ENCODE measurements at regions not wholly inside any gene's neighbourhood (a gene's known extent, or its start where the extent isn't known, plus 50 kb on each side); places are given as distances from the start of the nearest gene placed in this dataset.

- H2AFZ ChIP-seq (ENCODE audit: low read length): no peak overlapping the region
- in situ Hi-C loops (cut with HindIII; ENCODE audit: extremely low pct_ligation_motif_present, low pct_unique_long_range_greater_than_20kb): no loop called here
- no peaks in the 10 kb centered on the region for H3K27me3 ChIP-seq (ENCODE audit: control insufficient read depth in 1 of 2, insufficient read depth in 2 of 2, low read length in 2 of 2)
- H4K20me1 ChIP-seq (ENCODE audit: insufficient read depth, low read length): no peaks in the 10 kb centered on the region
- FAIRE-seq (no peak), ATAC-seq (no peak), DNase-seq (ENCODE audit: low spot score) (no peak)
- H3K27ac ChIP-seq (ENCODE audit: extremely low read length, insufficient read depth, low read length): no peak overlapping the region
- no peaks in the 10 kb centered on the region for H3K9me3 ChIP-seq (ENCODE audit: low read length)
- TF ChIP-seq FOXJ3 (CRISPR knock-in tag; IDR thresholded peaks at IDR 0.05; ENCODE audit: borderline replicate concordance) (no peak), ZNF782 (CRISPR knock-in tag; IDR thresholded peaks at IDR 0.05; ENCODE audit: borderline replicate concordance) (no peak)
- TF ChIP-seq, protein P1, sequence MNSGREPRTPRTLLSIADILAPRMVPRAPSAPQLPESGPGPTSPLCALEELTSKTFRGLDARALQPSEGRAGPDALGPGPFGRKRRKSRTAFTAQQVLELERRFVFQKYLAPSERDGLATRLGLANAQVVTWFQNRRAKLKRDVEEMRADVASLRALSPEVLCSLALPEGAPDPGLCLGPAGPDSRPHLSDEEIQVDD (CRISPR knock-in tag; IDR thresholded peaks at IDR 0.05; ENCODE audit: borderline replicate concordance): no peak
- H3K79me2 ChIP-seq (ENCODE audit: insufficient read depth, low read length): no peaks in the 10 kb centered on the region
- H3K36me3 ChIP-seq (replicated peaks in 1 of 2; ENCODE audit: control insufficient read depth in 1 of 2, insufficient read depth in 2 of 2, low read length in 2 of 2): no peaks in the 10 kb centered on the region
- CTCF ChIA-PET (ENCODE audit: low intra/inter-chr PET ratio, low total read pairs): no interaction called here
- intact Hi-C loops (cut with micrococcal nuclease; ENCODE audit: unreplicated experiment): no loop called here
- POLR2A ChIA-PET: no interaction called here
- 43% methylated on average over 3 of the region's 3 CpGs for WGBS (ENCODE audit: low lambda C conversion rate)
- BruUV-seq (replicated peaks): no TSS peak
- H3K4me3 ChIP-seq (replicated peaks in 1 of 3; ENCODE audit: insufficient read depth in 1 of 3, low read depth in 2 of 3, low read length in 3 of 3): no peak overlapping the region
- no peak overlapping the region for H3K9ac ChIP-seq (ENCODE audit: insufficient read depth, low read depth, low read length)
- no peak overlapping the region for H3K4me2 ChIP-seq (ENCODE audit: low read depth, low read length)
- H3K4me1 ChIP-seq (ENCODE audit: insufficient read depth, low read length): no peaks in the 10 kb centered on the region
Measured at GRCh38 chr1:219798283-219799030, 129.9 kb downstream of the SLC30A10 start.

GRCh38 chr1:219797683-219798082 is 130.7 kb downstream of the SLC30A10 start:
- Histone ChIP-seq H3K27me3 (ENCODE audit: control insufficient read depth in 1 of 2, insufficient read depth in 2 of 2, low read length in 2 of 2) (no peaks in the 10 kb centered on the region), H3K9me3 (ENCODE audit: low read length) (no peaks in the 10 kb centered on the region), H4K20me1 (ENCODE audit: insufficient read depth, low read length) (no peaks in the 10 kb centered on the region), H2AFZ (ENCODE audit: low read length) (no peak overlapping the region), H3K4me1 (ENCODE audit: insufficient read depth, low read length) (no peaks in the 10 kb centered on the region), H3K27ac (ENCODE audit: extremely low read length, insufficient read depth, low read length) (no peak overlapping the region), H3K36me3 (replicated peaks in 1 of 2; ENCODE audit: control insufficient read depth in 1 of 2, insufficient read depth in 2 of 2, low read length in 2 of 2) (no peaks in the 10 kb centered on the region), H3K4me2 (ENCODE audit: low read depth, low read length) (no peak overlapping the region), H3K9ac (ENCODE audit: insufficient read depth, low read depth, low read length) (no peak overlapping the region), H3K4me3 (replicated peaks in 1 of 3; ENCODE audit: insufficient read depth in 1 of 3, low read depth in 2 of 3, low read length in 3 of 3) (no peak overlapping the region), H3K79me2 (ENCODE audit: insufficient read depth, low read length) (no peaks in the 10 kb centered on the region)
- FAIRE-seq (no peak), DNase-seq (ENCODE audit: low spot score) (no peak), ATAC-seq (no peak)
- POLR2A ChIA-PET: no interaction called here
- TF ChIP-seq ATF1 (CRISPR knock-in tag; IDR thresholded peaks at IDR 0.05) (no peak), MAFK (conservative IDR thresholded peaks at IDR 0.05 in 1 of 2, IDR thresholded peaks at IDR 0.05 in 1 of 2; ENCODE audit: low read length in 2 of 2) (peak in 1 of 2 experiments; percentile 82; a peak in 3 of 4 replicates), MAFF (IDR thresholded peaks at IDR 0.05; ENCODE audit: low read depth, low read length) (peak; percentile 55; the same call in 1 of the 2 replicates)
- in situ Hi-C loops (cut with HindIII; ENCODE audit: extremely low pct_ligation_motif_present, low pct_unique_long_range_greater_than_20kb) (no loop called here), intact Hi-C loops (cut with micrococcal nuclease; ENCODE audit: unreplicated experiment) (no loop called here)
- 47% methylated on average over 2 of the region's 2 CpGs for WGBS (ENCODE audit: low lambda C conversion rate)
- CTCF ChIA-PET (ENCODE audit: low intra/inter-chr PET ratio, low total read pairs): no interaction called here
- BruUV-seq (replicated peaks): no TSS peak

Measured in HepG2 (cell line).